Aorta (tissue), 5 donors: ENCODE measurements at regions not wholly inside any gene's neighbourhood (a gene's known extent, or its start where the extent isn't known, plus 50 kb on each side); places are given as distances from the start of the nearest gene placed in this dataset.

Experiments used
- ATAC-seq: fragments of 200-7000 bp; cut with Tn5 transposase; one replicate; pipeline ENCODE4 v1.9.1; 2022; ENCODE audit warnings: moderate library complexity; ENCODE audit not compliant: low FRiP score
- DNase-seq, 2 donors: peaks; one replicate each; pipeline ENCODE4 v3.0.0-alpha.2; 2020
- H3K27ac ChIP-seq, 2 donors: one replicate each; pipeline ENCODE4 v1.5.1; 2013; ENCODE audit warnings: low read length in 2 of 2, mild to moderate bottlenecking in 2 of 2, moderate library complexity in 2 of 2, control low read depth in 1 of 2, inconsistent platforms in 1 of 2, low read depth in 1 of 2
- H3K27me3 ChIP-seq, 2 donors: one replicate each; pipeline ENCODE4 v1.6.1; 2013; ENCODE audit warnings: control low read depth in 1 of 2, low read length in 1 of 2, mild to moderate bottlenecking in 1 of 2, moderate library complexity in 1 of 2; ENCODE audit not compliant: insufficient read depth in 2 of 2, control insufficient read depth in 1 of 2
- H3K36me3 ChIP-seq, 2 donors: one replicate each; pipeline ENCODE4 v1.6.1; 2013; ENCODE audit warnings: control low read depth in 1 of 2, low read length in 1 of 2, mild to moderate bottlenecking in 1 of 2; ENCODE audit not compliant: insufficient read depth in 2 of 2, control insufficient read depth in 1 of 2
- H3K4me1 ChIP-seq, 2 donors: one replicate each; pipeline ENCODE4 v1.6.1; 2013; ENCODE audit warnings: low read length in 2 of 2, control low read depth in 1 of 2, mild to moderate bottlenecking in 1 of 2, moderate library complexity in 1 of 2; ENCODE audit not compliant: insufficient read depth in 2 of 2, control insufficient read depth in 1 of 2
- H3K4me3 ChIP-seq, 2 donors: one replicate each; pipeline ENCODE4 v1.5.1; 2013; ENCODE audit warnings: low read length in 2 of 2, control low read depth in 1 of 2, mild to moderate bottlenecking in 1 of 2
- H3K9me3 ChIP-seq: one replicate; pipeline ENCODE4 v1.6.1; 2013; ENCODE audit warnings: mild to moderate bottlenecking, low read length; ENCODE audit not compliant: control insufficient read depth
- WGBS, 2 donors: extraction: QIAGEN DNeasy Blood & Tissue Kit; methylation state at CpG; one replicate each; pipeline ENCODE4 v1.1.7; 2013; 5-methylcytosine and 5-hydroxymethylcytosine counted together
- intact Hi-C, 2 donors: fragments of 100-400 bp; cut with DNase I; formaldehyde crosslinking; loops; one replicate each; pipeline versions ENCODE4 v1.14.2 to v1.15.0; 2022
- donor health status: healthy with polysubstance abuse.
- donor health status: Bipolar disorder and iron deficiency.
- donor health status: DM: no; HTN: no; CAD: no.
- donor health status: DM: no; HTN: no; CAD: no.
- donor health status: DM: yes; HTN: yes; CAD: no.

DNA sequence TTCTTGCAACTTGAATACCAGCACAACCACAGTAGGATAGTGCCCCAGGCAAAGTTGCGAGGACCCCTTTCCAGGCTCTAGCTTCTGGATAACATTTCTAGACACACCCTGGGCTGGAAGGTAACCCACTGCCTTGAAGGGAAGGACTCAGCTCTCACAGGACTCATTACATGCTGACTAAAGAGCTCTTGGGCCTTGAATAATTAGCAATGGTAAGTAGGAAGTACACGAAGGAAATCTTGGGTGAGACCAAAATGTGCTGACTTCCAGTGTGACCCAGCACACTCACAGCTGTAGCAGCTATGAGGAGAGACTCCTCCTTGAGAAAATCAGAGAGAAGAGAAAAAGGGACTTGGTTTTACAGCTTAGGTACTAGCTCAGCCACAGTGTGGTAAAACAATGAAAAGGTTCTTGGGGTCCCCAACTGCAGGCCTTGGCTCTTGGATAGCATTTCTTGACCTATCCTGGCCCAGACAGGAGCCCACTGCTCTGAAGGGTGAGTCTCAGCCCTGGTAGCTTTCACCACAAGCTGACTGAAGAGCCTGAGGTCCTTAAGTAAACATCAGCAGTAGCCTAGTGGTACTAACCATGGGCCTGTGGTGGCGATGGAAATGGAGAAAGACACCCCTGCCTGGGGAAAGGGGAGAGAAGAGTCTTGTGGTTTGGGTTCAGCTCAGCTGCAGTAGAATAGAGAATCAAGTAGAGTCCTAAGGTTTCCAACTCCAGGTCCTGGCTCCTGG is 621.7 kb downstream of the SEMA5A start:
- intact Hi-C loops: no loop called here
- H3K9me3 ChIP-seq: no peaks in the 10 kb centered on the region

GRCh38 chr5:8930021-8930420 is 615.9 kb downstream of the SEMA5A start:
- H3K36me3 ChIP-seq: no peaks in the 10 kb centered on the region
- no peak overlapping the region for H3K4me3 ChIP-seq
- H3K27me3 ChIP-seq: no peaks in the 10 kb centered on the region
- intact Hi-C loops: no loop called here
- WGBS, 2 donors: 68 to 71% methylated on average over 2 of the region's 2 CpGs
- no peaks in the 10 kb centered on the region for H3K4me1 ChIP-seq
- no peak for ATAC-seq
- no peak for DNase-seq
- no peak overlapping the region for H3K27ac ChIP-seq
- no peaks in the 10 kb centered on the region for H3K9me3 ChIP-seq

More for the DNA sequence above, 621.7 kb downstream of the SEMA5A start:
- ATAC-seq: no peak
- Histone ChIP-seq H3K4me1 (no peaks in the 10 kb centered on the region), H3K27ac (no peak overlapping the region), H3K4me3 (no peak overlapping the region), H3K27me3 (no peaks in the 10 kb centered on the region), H3K36me3 (no peaks in the 10 kb centered on the region)
- 77 to 81% methylated on average over 3 of the region's 3 CpGs for WGBS, 2 donors
- no peak for DNase-seq

DNA sequence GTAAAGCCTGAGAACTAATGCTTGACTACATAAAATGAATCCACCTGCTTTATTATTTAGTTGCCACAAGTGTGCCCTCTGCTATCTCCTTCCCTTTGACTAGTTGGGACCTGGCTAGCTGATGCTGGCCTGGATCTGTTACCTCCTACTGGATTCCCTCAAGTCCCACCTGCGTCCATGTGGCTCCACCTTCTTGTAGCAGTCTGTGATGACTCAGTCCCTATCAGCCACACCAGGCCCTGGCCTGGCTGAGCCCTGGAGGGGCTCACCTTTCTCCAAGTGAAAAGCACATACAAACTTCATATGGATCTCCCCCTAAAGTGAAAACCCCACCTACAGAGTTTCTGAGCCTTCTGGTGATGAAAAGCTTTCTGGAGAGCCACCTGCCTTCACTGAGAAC is 611.4 kb downstream of the SEMA5A start:
- no peaks in the 10 kb centered on the region for H3K4me1 ChIP-seq
- H3K36me3 ChIP-seq: no peaks in the 10 kb centered on the region
- no peak for DNase-seq
- 60 to 88% methylated on average over 1 of the region's 1 CpG for WGBS, 2 donors
- H3K9me3 ChIP-seq: peaks cover 3% of the 10 kb centered on the region
- no peaks in the 10 kb centered on the region for H3K27me3 ChIP-seq
- intact Hi-C loops: no loop called here
- no peak for ATAC-seq
- H3K4me3 ChIP-seq: no peak overlapping the region
- H3K27ac ChIP-seq: no peak overlapping the region

DNA sequence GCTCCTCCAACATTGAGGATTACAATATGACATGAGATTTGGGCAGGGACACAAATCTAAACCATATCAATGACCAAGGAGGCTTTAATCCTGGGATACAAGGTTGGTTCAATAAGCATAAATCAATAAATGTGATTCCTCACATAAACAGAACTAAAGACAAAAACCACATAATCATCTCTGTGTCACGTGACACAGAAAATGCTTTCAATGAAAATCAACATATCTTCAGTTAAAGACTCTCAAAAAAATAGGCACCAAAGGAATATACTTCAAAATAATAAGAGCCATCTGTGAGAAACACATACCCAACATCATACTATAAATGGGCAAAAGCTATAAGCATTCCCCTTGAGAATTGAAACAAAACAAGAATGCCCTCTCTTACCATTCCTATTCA is 604.9 kb downstream of the SEMA5A start:
- H3K27me3 ChIP-seq: no peaks in the 10 kb centered on the region

GRCh38 chr5:8943301-8943700 is 602.6 kb downstream of the SEMA5A start:
- intact Hi-C loops: no loop called here
- Histone ChIP-seq H3K36me3 (no peaks in the 10 kb centered on the region), H3K9me3 (no peaks in the 10 kb centered on the region), H3K4me3 (no peak overlapping the region), H3K27ac (no peak overlapping the region), H3K4me1 (no peaks in the 10 kb centered on the region), H3K27me3 (no peaks in the 10 kb centered on the region)
- DNase-seq (no peak), ATAC-seq (no peak)
- WGBS, 2 donors: 37 to 54% methylated on average over 3 of the region's 3 CpGs

More for the DNA sequence above, 604.9 kb downstream of the SEMA5A start:
- no peaks in the 10 kb centered on the region for H3K36me3 ChIP-seq
- no peaks in the 10 kb centered on the region for H3K4me1 ChIP-seq
- no peak overlapping the region for H3K27ac ChIP-seq
- DNase-seq (no peak), ATAC-seq (no peak)
- intact Hi-C loops: no loop called here
- no peak overlapping the region for H3K4me3 ChIP-seq
- H3K9me3 ChIP-seq: peaks cover 3% of the 10 kb centered on the region
- WGBS, 2 donors: 75 to 84% methylated on average over 1 of the region's 1 CpG

DNA sequence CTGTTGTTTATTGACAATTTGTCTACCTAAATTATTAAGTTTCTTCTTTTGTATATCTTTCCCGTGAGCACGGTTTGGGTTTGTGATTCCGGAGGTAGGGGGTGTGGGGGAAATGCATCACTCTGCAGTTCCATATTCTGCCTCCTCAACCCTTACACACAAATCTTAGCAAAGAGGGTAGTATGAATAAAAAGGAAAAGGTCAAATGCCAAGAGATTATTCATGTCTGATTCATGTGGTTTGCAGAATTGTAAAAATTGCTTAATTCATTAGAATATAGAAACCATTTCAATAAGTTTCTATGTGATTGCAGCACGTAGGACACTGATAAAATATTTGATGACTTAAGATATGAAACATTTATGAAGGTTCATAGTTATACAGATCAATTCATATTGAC is 601.9 kb downstream of the SEMA5A start:
- H3K4me1 ChIP-seq: no peaks in the 10 kb centered on the region
- 40 to 69% methylated on average over 4 of the region's 4 CpGs for WGBS, 2 donors
- no peaks in the 10 kb centered on the region for H3K9me3 ChIP-seq
- ATAC-seq (no peak), DNase-seq (no peak)
- H3K27ac ChIP-seq: no peak overlapping the region
- intact Hi-C loops: no loop called here
- H3K4me3 ChIP-seq: no peak overlapping the region
- no peaks in the 10 kb centered on the region for H3K36me3 ChIP-seq
- H3K27me3 ChIP-seq: no peaks in the 10 kb centered on the region

- no peak for DNase-seq
- no peaks in the 10 kb centered on the region for H3K36me3 ChIP-seq
- H3K4me3 ChIP-seq: no peak overlapping the region
- intact Hi-C loops: no loop called here
- 64 to 67% methylated on average over 2 of the region's 2 CpGs for WGBS, 2 donors
- no peaks in the 10 kb centered on the region for H3K4me1 ChIP-seq
- H3K27ac ChIP-seq: no peak overlapping the region
- H3K9me3 ChIP-seq: peaks cover 2% of the 10 kb centered on the region
- H3K27me3 ChIP-seq: no peaks in the 10 kb centered on the region
- no peak for ATAC-seq
Observed at GRCh38 chr5:8945972-8946371, 599.9 kb downstream of the SEMA5A start.

GRCh38 chr5:8949908-8950307 is 596.0 kb downstream of the SEMA5A start:
- WGBS, 2 donors: 73 to 78% methylated on average over 2 of the region's 2 CpGs
- no peak for DNase-seq
- intact Hi-C loops: no loop called here
- Histone ChIP-seq H3K4me1 (no peaks in the 10 kb centered on the region), H3K9me3 (peaks cover 2% of the 10 kb centered on the region), H3K4me3 (no peak overlapping the region), H3K36me3 (no peaks in the 10 kb centered on the region), H3K27me3 (no peaks in the 10 kb centered on the region), H3K27ac (no peak overlapping the region)
- ATAC-seq: no peak

DNA sequence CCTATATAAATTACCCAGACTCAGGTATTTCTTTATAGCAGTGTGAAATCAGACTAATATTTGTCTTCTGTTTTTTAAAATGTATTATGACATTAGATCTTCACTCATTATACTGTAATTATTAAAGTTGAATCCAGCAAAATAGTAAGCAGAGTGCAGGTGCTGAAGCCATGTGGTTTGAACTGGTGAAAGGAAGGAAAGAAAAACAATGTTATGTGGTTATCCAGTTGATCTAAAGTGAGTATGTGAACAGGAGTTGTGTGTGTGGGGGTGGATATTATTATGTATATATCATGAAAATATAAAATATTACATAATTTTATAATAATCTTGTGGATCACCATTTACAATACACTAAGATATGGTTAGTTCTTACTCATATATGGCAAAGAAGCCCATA is 593.7 kb downstream of the SEMA5A start:
- Histone ChIP-seq H3K9me3 (peaks cover 2% of the 10 kb centered on the region), H3K27ac (no peak overlapping the region), H3K27me3 (no peaks in the 10 kb centered on the region), H3K4me1 (no peaks in the 10 kb centered on the region), H3K36me3 (no peaks in the 10 kb centered on the region), H3K4me3 (no peak overlapping the region)
- ATAC-seq (no peak), DNase-seq (no peak)
- intact Hi-C loops: no loop called here
